SH-SY5Y (cell line): ENCODE measurements at regions not wholly inside any gene's neighbourhood (a gene's known extent, or its start where the extent isn't known, plus 50 kb on each side); places are given as distances from the start of the nearest gene placed in this dataset.

ENCODE experiments used
- GATA2 ChIP-seq: IDR thresholded peaks from 2 replicates; pipeline ENCODE4 v1.6.1; 2011; ENCODE audit warnings: mild to moderate bottlenecking, low read depth, low read length
- GATA3 ChIP-seq: IDR thresholded peaks from 2 replicates; pipeline ENCODE4 v1.6.1; 2011; ENCODE audit warnings: low read depth, mild to moderate bottlenecking, low read length, moderate library complexity

- no peak for TF ChIP-seq GATA2
- TF ChIP-seq GATA3 = no peak
Observed at GRCh38 chr17:77425791-77426641, 285.2 kb downstream of the SEC14L1 start.
